Loucy (cell line): ENCODE measurements at regions not wholly inside any gene's neighbourhood (a gene's known extent, or its start where the extent isn't known, plus 50 kb on each side); places are given as distances from the start of the nearest gene placed in this dataset.
"Not testable (repeated sequence)": the region's sequence is repeated elsewhere in the genome, so short reads cannot be mapped to it uniquely, and the experiment has no call there.

Experiments used
- H2AFZ ChIP-seq: fragments of 200-600 bp; sonication (generic); 2 replicates; pipeline ENCODE4 v1.6.0; 2016; ENCODE audit warnings: antibody characterized with exemption, mild to moderate bottlenecking, low read length, moderate library complexity
- H3F3A ChIP-seq: fragments of 200-600 bp; 2 replicates; pipeline ENCODE4 v1.6.0; 2016; ENCODE audit warnings: antibody characterized with exemption, low read depth, mild to moderate bottlenecking
- H3K27me3 ChIP-seq: fragments of 200-600 bp; sonication (generic); 2 replicates; pipeline ENCODE4 v1.6.1; 2014; ENCODE audit warnings: low read length, mild to moderate bottlenecking; ENCODE audit not compliant: insufficient read depth, poor library complexity, severe bottlenecking
- H3K36me3 ChIP-seq: fragments of 200-600 bp; sonication (generic); 2 replicates; pipeline ENCODE4 v1.6.1; 2016; ENCODE audit warnings: low read length; ENCODE audit not compliant: insufficient read depth
- H3K4me1 ChIP-seq: fragments of 200-600 bp; sonication (generic); 2 replicates; pipeline ENCODE4 v1.5.1; 2014; ENCODE audit warnings: low read length, mild to moderate bottlenecking; ENCODE audit not compliant: insufficient read depth, poor library complexity, severe bottlenecking
- H3K4me2 ChIP-seq: fragments of 200-600 bp; sonication (generic); 2 replicates; pipeline ENCODE4 v1.6.0; 2014; ENCODE audit warnings: antibody characterized with exemption, low read length, low read depth, mild to moderate bottlenecking; ENCODE audit not compliant: poor library complexity, severe bottlenecking
- H3K4me3 ChIP-seq: fragments of 200-600 bp; sonication (generic); 2 replicates; pipeline ENCODE4 v1.5.1; 2014; ENCODE audit warnings: low read length, mild to moderate bottlenecking, mixed read lengths; ENCODE audit not compliant: poor library complexity, severe bottlenecking
- H3K79me2 ChIP-seq: fragments of 200-600 bp; sonication (generic); 2 replicates; pipeline ENCODE4 v1.6.1; 2014; ENCODE audit warnings: low read length; ENCODE audit not compliant: insufficient read depth
- H3K9ac ChIP-seq: fragments of 200-600 bp; sonication (generic); 2 replicates; pipeline ENCODE4 v1.6.0; 2014; ENCODE audit warnings: mild to moderate bottlenecking, low read depth, low read length, moderate library complexity; ENCODE audit not compliant: poor library complexity, severe bottlenecking
- H3K9me2 ChIP-seq: fragments of 200-600 bp; sonication (generic); replicated peaks from 2 replicates; pipeline ENCODE4 v1.6.1; 2016; ENCODE audit warnings: low read depth, low read length, mixed read lengths
- H3K9me3 ChIP-seq: fragments of 200-600 bp; sonication (generic); 2 replicates; pipeline ENCODE4 v1.6.1; 2014; ENCODE audit warnings: mild to moderate bottlenecking, antibody characterized with exemption, low read length, low read depth; ENCODE audit not compliant: insufficient read depth
- H4K20me1 ChIP-seq: fragments of 200-600 bp; sonication (generic); 2 replicates; pipeline ENCODE4 v1.6.0; 2014; ENCODE audit warnings: antibody characterized with exemption, low read length, mild to moderate bottlenecking; ENCODE audit not compliant: insufficient read depth, poor library complexity, severe bottlenecking

GRCh38 chr6:57860481-57861315 is 543.3 kb downstream of the PRIM2 start:
- not testable (repeated sequence) for H3K27me3 ChIP-seq, H3K4me2 ChIP-seq, H3K36me3 ChIP-seq, H3K9me3 ChIP-seq, H3K4me1 ChIP-seq, H3K9me2 ChIP-seq, H3F3A ChIP-seq, H3K79me2 ChIP-seq, H3K9ac ChIP-seq, H3K4me3 ChIP-seq, H4K20me1 ChIP-seq, H2AFZ ChIP-seq

DNA sequence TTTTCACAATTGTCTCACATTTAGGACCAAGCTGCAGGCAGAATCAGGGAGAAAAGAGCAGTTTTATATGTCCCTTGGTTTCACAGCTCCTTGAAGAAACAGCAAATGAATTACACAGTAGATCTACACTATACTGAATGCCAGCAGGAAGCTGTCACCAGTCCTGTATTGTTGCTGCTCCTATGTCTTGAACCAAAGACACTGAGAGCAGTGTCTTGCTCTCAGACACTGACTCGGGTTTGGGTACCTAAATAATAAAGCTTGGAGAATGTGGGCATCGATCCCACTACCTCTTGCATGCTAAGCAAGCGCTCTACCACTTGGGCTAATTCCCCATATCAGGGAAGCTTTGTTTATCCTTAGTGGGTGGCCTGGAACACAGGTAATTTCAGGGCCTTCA is 552.7 kb downstream of the PRIM2 start:
- not testable (repeated sequence) for H2AFZ ChIP-seq, H3K4me1 ChIP-seq, H3K9me2 ChIP-seq, H3K4me3 ChIP-seq, H3K9ac ChIP-seq, H4K20me1 ChIP-seq, H3K4me2 ChIP-seq, H3F3A ChIP-seq, H3K27me3 ChIP-seq, H3K9me3 ChIP-seq, H3K36me3 ChIP-seq, H3K79me2 ChIP-seq

DNA sequence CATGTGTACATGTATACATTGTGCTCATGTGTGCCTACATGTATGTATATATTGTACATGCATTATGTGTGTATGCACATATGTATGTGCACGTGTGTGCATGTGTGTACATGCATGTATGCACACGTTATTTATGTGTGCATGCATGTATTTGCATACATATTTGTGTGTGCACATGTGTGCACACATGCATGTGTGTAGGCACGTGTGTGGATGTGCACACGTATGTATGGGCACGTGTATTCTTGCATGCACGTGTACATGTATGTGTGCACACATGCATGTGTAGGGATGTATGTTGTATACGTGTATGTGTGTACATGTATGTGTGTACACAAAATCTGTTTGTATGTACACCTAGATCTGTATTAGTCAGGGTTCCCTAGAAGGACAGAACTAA is 556.0 kb downstream of the PRIM2 start:
- not testable (repeated sequence) for H3K9me2 ChIP-seq, H2AFZ ChIP-seq, H3K4me3 ChIP-seq, H3F3A ChIP-seq, H4K20me1 ChIP-seq, H3K4me2 ChIP-seq, H3K9me3 ChIP-seq, H3K27me3 ChIP-seq, H3K36me3 ChIP-seq, H3K79me2 ChIP-seq, H3K9ac ChIP-seq, H3K4me1 ChIP-seq

DNA sequence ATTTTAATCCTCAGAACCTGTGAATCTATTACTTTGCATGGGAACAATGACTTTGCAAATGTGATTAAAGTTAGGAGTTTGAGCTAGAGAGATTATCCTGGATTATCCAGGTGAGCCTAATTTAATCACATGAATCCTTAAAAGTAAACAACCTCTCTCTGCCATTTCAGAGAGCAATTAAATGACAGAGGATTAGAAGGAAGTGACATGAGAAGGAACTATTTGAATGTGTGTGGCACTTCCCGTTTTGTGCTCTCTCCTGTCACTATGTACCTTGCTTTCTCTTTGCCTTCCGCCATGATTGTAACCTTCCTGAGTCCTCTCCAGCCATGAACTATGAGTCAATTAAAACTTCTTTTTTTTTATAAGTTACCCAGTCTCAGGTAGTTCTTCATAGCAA is 559.2 kb downstream of the PRIM2 start:
- H3K4me3 ChIP-seq, H4K20me1 ChIP-seq, H3K4me1 ChIP-seq, H3K36me3 ChIP-seq, H2AFZ ChIP-seq, H3K27me3 ChIP-seq, H3K9ac ChIP-seq, H3K9me3 ChIP-seq, H3K9me2 ChIP-seq, H3F3A ChIP-seq, H3K79me2 ChIP-seq, H3K4me2 ChIP-seq: not testable (repeated sequence)

DNA sequence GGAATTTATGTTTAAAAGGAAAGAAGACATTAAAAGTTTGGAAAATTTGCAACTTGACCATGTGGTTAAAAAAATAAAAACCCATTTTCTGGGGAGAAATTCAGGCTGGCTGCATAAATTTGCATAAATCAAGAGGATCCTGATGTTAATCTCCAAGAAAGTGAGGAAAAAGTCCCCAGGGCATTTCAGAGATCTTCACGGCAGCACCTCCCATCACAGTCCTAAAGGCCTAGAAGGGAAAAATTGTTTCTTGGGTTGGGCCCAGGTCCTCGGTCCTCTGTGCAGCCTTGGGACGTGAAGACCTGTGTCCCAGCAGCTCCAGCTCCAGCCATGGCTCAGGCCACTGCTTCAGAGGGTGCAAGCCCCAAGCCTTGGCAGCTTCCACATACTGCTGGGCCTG is 560.3 kb downstream of the PRIM2 start:
- not testable (repeated sequence) for H3K79me2 ChIP-seq, H3K9me3 ChIP-seq, H3K4me2 ChIP-seq

GRCh38 chr6:57878792-57879191 is 561.4 kb downstream of the PRIM2 start:
- not testable (repeated sequence) for H2AFZ ChIP-seq, H3K79me2 ChIP-seq, H3K9me3 ChIP-seq, H3K4me2 ChIP-seq, H3K36me3 ChIP-seq, H4K20me1 ChIP-seq, H3K9ac ChIP-seq, H3F3A ChIP-seq, H3K4me1 ChIP-seq, H3K4me3 ChIP-seq, H3K27me3 ChIP-seq, H3K9me2 ChIP-seq

More for the DNA sequence above, 560.3 kb downstream of the PRIM2 start:
- not testable (repeated sequence) for H3K27me3 ChIP-seq, H2AFZ ChIP-seq, H3K36me3 ChIP-seq, H3K9ac ChIP-seq, H3K9me2 ChIP-seq, H4K20me1 ChIP-seq, H3K4me3 ChIP-seq, H3K4me1 ChIP-seq, H3F3A ChIP-seq

DNA sequence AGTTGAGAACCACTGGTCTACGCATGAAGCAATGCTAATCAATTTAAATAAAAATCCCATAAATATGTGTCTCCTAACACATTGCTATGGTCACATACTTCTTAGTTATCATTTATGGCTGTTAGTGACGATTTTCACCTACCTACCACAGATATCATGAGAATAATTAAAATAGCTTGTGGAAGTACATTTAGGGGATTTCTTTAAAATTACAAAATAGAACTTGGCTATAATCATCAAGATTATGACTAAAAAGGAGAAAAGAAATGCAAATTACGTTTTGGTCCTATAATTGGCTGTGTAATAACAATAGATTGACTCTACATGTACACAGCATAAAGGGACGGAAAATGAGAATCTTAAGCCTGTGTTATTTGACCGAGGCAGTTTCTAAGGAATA is 581.4 kb downstream of the PRIM2 start:
- H3K4me1 ChIP-seq, H3K9me3 ChIP-seq, H3K9me2 ChIP-seq, H3K79me2 ChIP-seq, H3K4me2 ChIP-seq, H2AFZ ChIP-seq, H3K9ac ChIP-seq, H4K20me1 ChIP-seq, H3K27me3 ChIP-seq, H3F3A ChIP-seq, H3K36me3 ChIP-seq, H3K4me3 ChIP-seq: not testable (repeated sequence)
